ENCODE measurements at regions not wholly inside any gene's neighbourhood (a gene's known extent, or its start where the extent isn't known, plus 50 kb on each side); places are given as distances from the start of the nearest gene placed in this dataset.

- H2AFZ ChIP-seq (ENCODE audit: insufficient read depth, low read depth, low read length, poor library complexity, severe bottlenecking), result no peak overlapping the region
- 83% methylated on average over 2 of the region's 3 CpGs for WGBS (ENCODE audit: insufficient coverage)
- no peak for DNase-seq
- Mint-ChIP-seq H3K9me3 (ENCODE audit: insufficient read depth) (no peaks in the 10 kb centered on the region), H3K27me3 (no peaks in the 10 kb centered on the region), H3K4me3 (no peak overlapping the region), H3K4me1 (no peaks in the 10 kb centered on the region), H3K27ac (no peak overlapping the region)
- no peaks in the 10 kb centered on the region for H3K4me1 ChIP-seq (ENCODE audit: control insufficient read depth in 2 of 2, insufficient read depth in 2 of 2, low read length in 2 of 2)
- H4K20me1 ChIP-seq (ENCODE audit: control insufficient read depth, insufficient read depth, low read length, poor library complexity, severe bottlenecking), result no peaks in the 10 kb centered on the region
- no peak for ATAC-seq (ENCODE audit: low read depth)
- H3K4me3 ChIP-seq (ENCODE audit: control extremely low read depth in 1 of 5, extremely low read depth in 1 of 5, insufficient read depth in 1 of 5, low read depth in 2 of 5, low read length in 4 of 5), result no peak overlapping the region
- ChIA-PET POLR2A (no interaction called here), CTCF (no interaction called here)
- H3K27ac ChIP-seq (ENCODE audit: low read length in 2 of 2), result no peak overlapping the region
- H3K4me2 ChIP-seq (replicated peaks; ENCODE audit: low read depth, low read length, poor library complexity, severe bottlenecking), result no peak overlapping the region
- TF ChIP-seq EZH2 (IDR thresholded peaks at IDR 0.05; ENCODE audit: borderline replicate concordance, insufficient read depth, low read depth, low read length, poor library complexity, severe bottlenecking) (no peak), CTCF (IDR thresholded peaks at IDR 0.05) (no peak)
- peaks cover 0 to 29% (median 0%) of the 10 kb centered on the region in 3 donors for H3K9me3 ChIP-seq (ENCODE audit: control extremely low read depth in 1 of 3, control insufficient read depth in 2 of 3, insufficient read depth in 1 of 3, low read length in 2 of 3)
- no peak overlapping the region for H3K9ac ChIP-seq (ENCODE audit: low read length)
- intact Hi-C loops (cut with micrococcal nuclease), result no loop called here
- no peaks in the 10 kb centered on the region for H3K79me2 ChIP-seq (ENCODE audit: control insufficient read depth, insufficient read depth, low read length)
- no peaks in the 10 kb centered on the region for H3K36me3 ChIP-seq (replicated peaks in 1 of 2; ENCODE audit: control extremely low read depth in 1 of 2, control insufficient read depth in 1 of 2, extremely low read depth in 1 of 2, insufficient read depth in 2 of 2, low read length in 1 of 2)
- no peaks in the 10 kb centered on the region for H3K27me3 ChIP-seq (replicated peaks in 1 of 4; ENCODE audit: control extremely low read depth in 1 of 4, control insufficient read depth in 3 of 4, insufficient read depth in 4 of 4, low read length in 3 of 4)
These were observed 241.6 kb upstream of the SGCG start for GRCh38 chr13:22939157-22939556.

GRCh38 chr13:22940090-22940710 lies 240.6 kb upstream of the SGCG start:
- Histone ChIP-seq H3K36me3 (replicated peaks in 1 of 2; ENCODE audit: control extremely low read depth in 1 of 2, control insufficient read depth in 1 of 2, extremely low read depth in 1 of 2, insufficient read depth in 2 of 2, low read length in 1 of 2) (no peaks in the 10 kb centered on the region), H2AFZ (ENCODE audit: insufficient read depth, low read depth, low read length, poor library complexity, severe bottlenecking) (no peak overlapping the region), H3K27me3 (replicated peaks in 1 of 4; ENCODE audit: control extremely low read depth in 1 of 4, control insufficient read depth in 3 of 4, insufficient read depth in 4 of 4, low read length in 3 of 4) (no peaks in the 10 kb centered on the region), H3K9me3 (ENCODE audit: control extremely low read depth in 1 of 3, control insufficient read depth in 2 of 3, insufficient read depth in 1 of 3, low read length in 2 of 3) (peaks cover 0 to 26% (median 0%) of the 10 kb centered on the region in 3 donors), H3K9ac (ENCODE audit: low read length) (no peak overlapping the region), H3K27ac (ENCODE audit: low read length in 2 of 2) (no peak overlapping the region), H3K4me2 (replicated peaks; ENCODE audit: low read depth, low read length, poor library complexity, severe bottlenecking) (no peak overlapping the region), H3K4me3 (ENCODE audit: control extremely low read depth in 1 of 5, extremely low read depth in 1 of 5, insufficient read depth in 1 of 5, low read depth in 2 of 5, low read length in 4 of 5) (no peak overlapping the region), H4K20me1 (ENCODE audit: control insufficient read depth, insufficient read depth, low read length, poor library complexity, severe bottlenecking) (no peaks in the 10 kb centered on the region), H3K79me2 (ENCODE audit: control insufficient read depth, insufficient read depth, low read length) (no peaks in the 10 kb centered on the region), H3K4me1 (ENCODE audit: control insufficient read depth in 2 of 2, insufficient read depth in 2 of 2, low read length in 2 of 2) (no peaks in the 10 kb centered on the region)
- DNase-seq (no peak), ATAC-seq (ENCODE audit: low read depth) (no peak)
- ChIA-PET CTCF (no interaction called here), POLR2A (no interaction called here)
- no peaks in the 10 kb centered on the region for H3K9me3 Mint-ChIP-seq (ENCODE audit: insufficient read depth)
- 90% methylated on average over 10 of the region's 11 CpGs for WGBS (ENCODE audit: insufficient coverage)
- H3K27ac Mint-ChIP-seq, result no peak overlapping the region
- TF ChIP-seq CTCF (IDR thresholded peaks at IDR 0.05) (no peak), EZH2 (IDR thresholded peaks at IDR 0.05; ENCODE audit: borderline replicate concordance, insufficient read depth, low read depth, low read length, poor library complexity, severe bottlenecking) (no peak)
- no peaks in the 10 kb centered on the region for H3K27me3 Mint-ChIP-seq
- no peaks in the 10 kb centered on the region for H3K4me1 Mint-ChIP-seq
- intact Hi-C loops (cut with micrococcal nuclease), result no loop called here
- no peak overlapping the region for H3K4me3 Mint-ChIP-seq

Measured in B cell (primary cell).